Adrenal gland (tissue), 5 donors: ENCODE measurements at regions not wholly inside any gene's neighbourhood (a gene's known extent, or its start where the extent isn't known, plus 50 kb on each side); places are given as distances from the start of the nearest gene placed in this dataset.

Experiments used
- POLR2A ChIP-seq, 2 donors: fragments of 450-650 bp; IDR thresholded peaks; one replicate each; pipeline ENCODE4 v1.6.1; 2017; ENCODE audit warnings: antibody characterized with exemption in 2 of 2, mild to moderate bottlenecking in 2 of 2, moderate library complexity in 1 of 2
- TF ChIP-seq, protein P1 (sequence below), 6 experiments: fragments of 450-650 bp in 4 of 6; fragments of 200-600 bp in 2 of 6; sonication (generic) in 1 of 6; IDR thresholded peaks; 1 replicate in 5 of 6; 2 replicates in 1 of 6; pipeline versions ENCODE4 v1.5.1 to v1.8.0; 2016 to 2021; ENCODE audit warnings: antibody characterized with exemption in 6 of 6, mild to moderate bottlenecking in 2 of 6, moderate library complexity in 1 of 6
- donor health status: DM: no; HTN: no; CAD: no.

DNA sequence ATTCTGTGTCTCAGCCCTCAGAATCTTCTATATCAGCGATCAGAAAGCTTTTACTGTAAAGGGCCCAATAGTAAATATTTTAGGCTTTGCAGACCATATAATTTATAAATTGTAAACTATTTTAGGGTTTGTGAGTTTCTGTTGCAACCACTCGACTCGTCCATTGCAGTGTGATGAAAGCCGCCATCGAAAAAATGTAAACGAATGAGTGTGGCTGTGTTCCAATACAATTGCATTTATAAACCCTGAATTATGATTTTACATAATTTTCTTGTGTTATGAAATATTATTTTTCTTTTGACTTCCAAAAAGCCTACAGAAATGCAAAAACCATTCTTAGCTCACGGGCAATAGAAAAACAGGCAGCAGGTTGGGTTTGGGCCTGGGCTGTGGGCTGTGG, 62.5 kb upstream of the ADO start:
- TF ChIP-seq, protein P1, sequence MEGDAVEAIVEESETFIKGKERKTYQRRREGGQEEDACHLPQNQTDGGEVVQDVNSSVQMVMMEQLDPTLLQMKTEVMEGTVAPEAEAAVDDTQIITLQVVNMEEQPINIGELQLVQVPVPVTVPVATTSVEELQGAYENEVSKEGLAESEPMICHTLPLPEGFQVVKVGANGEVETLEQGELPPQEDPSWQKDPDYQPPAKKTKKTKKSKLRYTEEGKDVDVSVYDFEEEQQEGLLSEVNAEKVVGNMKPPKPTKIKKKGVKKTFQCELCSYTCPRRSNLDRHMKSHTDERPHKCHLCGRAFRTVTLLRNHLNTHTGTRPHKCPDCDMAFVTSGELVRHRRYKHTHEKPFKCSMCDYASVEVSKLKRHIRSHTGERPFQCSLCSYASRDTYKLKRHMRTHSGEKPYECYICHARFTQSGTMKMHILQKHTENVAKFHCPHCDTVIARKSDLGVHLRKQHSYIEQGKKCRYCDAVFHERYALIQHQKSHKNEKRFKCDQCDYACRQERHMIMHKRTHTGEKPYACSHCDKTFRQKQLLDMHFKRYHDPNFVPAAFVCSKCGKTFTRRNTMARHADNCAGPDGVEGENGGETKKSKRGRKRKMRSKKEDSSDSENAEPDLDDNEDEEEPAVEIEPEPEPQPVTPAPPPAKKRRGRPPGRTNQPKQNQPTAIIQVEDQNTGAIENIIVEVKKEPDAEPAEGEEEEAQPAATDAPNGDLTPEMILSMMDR (IDR thresholded peaks at IDR 0.05), result no peak
- no peak for TF ChIP-seq POLR2A (IDR thresholded peaks at IDR 0.05)
